Thymus (tissue), 11 donors: ENCODE measurements at regions not wholly inside any gene's neighbourhood (a gene's known extent, or its start where the extent isn't known, plus 50 kb on each side); places are given as distances from the start of the nearest gene placed in this dataset.

Experiments used
- DNase-seq, 9 donors: peaks; one replicate each; pipeline ENCODE4 v3.0.0-alpha.2; 2013; ENCODE audit warnings: low spot score in 9 of 9, low read depth in 6 of 9, missing footprints in 1 of 9
- H3K27ac ChIP-seq, 2 donors: one replicate each; pipeline ENCODE4 v1.5.1; 2013; ENCODE audit warnings: control low read depth in 1 of 2, low read depth in 1 of 2, low read length in 1 of 2, mild to moderate bottlenecking in 1 of 2, moderate library complexity in 1 of 2
- H3K27me3 ChIP-seq, 2 donors: one replicate each; pipeline ENCODE4 v1.5.1; 2013; ENCODE audit warnings: low read length in 1 of 2; ENCODE audit not compliant: control insufficient read depth in 2 of 2, insufficient read depth in 1 of 2
- H3K36me3 ChIP-seq, 2 donors: one replicate each; pipeline ENCODE4 v1.5.1; 2013; ENCODE audit warnings: low read length in 1 of 2, mild to moderate bottlenecking in 1 of 2, moderate library complexity in 1 of 2; ENCODE audit not compliant: control insufficient read depth in 2 of 2, insufficient read depth in 2 of 2
- H3K4me1 ChIP-seq, 2 donors: one replicate each; pipeline ENCODE4 v1.5.1; 2013; ENCODE audit warnings: low read length in 2 of 2; ENCODE audit not compliant: control insufficient read depth in 2 of 2, insufficient read depth in 2 of 2
- H3K4me3 ChIP-seq, 2 donors: one replicate each; pipeline ENCODE4 v1.5.1; 2013; ENCODE audit warnings: low read length in 2 of 2, control low read depth in 1 of 2, mild to moderate bottlenecking in 1 of 2
- H3K9me3 ChIP-seq, 2 donors: one replicate each; pipeline ENCODE4 v1.5.1; 2013; ENCODE audit warnings: low read length in 1 of 2, mild to moderate bottlenecking in 1 of 2; ENCODE audit not compliant: control insufficient read depth in 2 of 2, insufficient read depth in 1 of 2
- WGBS: extraction: QIAGEN DNeasy Blood & Tissue Kit; methylation state at CpG from one replicate; pipeline ENCODE4 v1.1.7; 2013; 5-methylcytosine and 5-hydroxymethylcytosine counted together
- donor health status: healthy.

DNA sequence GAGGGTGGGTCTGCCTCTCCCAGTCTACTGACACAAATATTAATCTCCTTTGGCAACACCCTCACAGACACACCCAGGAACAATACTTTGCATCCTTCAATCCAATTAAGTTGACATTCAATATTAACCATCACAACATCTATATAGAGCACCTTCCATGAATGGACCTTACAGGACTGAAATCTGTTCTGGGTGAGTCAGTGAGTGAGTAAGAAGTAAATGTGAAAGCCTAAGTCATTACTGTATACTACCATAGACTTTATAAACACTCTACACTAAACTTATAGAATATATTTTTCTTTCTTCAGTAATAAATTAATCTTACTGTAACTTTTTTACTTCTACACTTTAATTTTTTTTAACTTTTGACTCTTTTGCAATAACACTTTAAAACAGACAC is 993.8 kb upstream of the MAP3K7 start:
- H3K36me3 ChIP-seq, result no peaks in the 10 kb centered on the region
- H3K27ac ChIP-seq, result no peak overlapping the region
- no peaks in the 10 kb centered on the region for H3K27me3 ChIP-seq
- no peak overlapping the region for H3K4me3 ChIP-seq
- DNase-seq, result no peak
- H3K4me1 ChIP-seq, result no peaks in the 10 kb centered on the region
- no peaks in the 10 kb centered on the region for H3K9me3 ChIP-seq

DNA sequence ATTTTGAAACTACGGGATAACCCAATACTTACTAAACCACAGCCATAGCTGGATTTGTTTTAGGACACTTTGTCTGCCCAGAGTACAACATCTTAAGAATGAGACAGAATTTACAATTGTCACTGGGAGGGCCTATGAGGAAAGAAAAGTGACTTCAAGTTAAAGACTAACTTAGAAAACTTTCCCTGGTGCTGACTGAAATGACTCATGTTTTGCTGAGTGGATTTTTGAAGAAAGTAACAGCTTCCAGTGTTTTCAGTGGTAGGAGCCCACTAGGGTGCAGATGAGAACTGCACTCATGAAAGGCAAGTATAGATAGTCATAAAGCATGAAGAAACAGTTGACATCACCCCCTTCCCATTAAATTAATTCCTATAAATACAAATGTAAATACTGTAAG is 988.2 kb upstream of the MAP3K7 start:
- Histone ChIP-seq H3K9me3 (no peaks in the 10 kb centered on the region), H3K27ac (no peak overlapping the region), H3K27me3 (no peaks in the 10 kb centered on the region), H3K4me1 (no peaks in the 10 kb centered on the region), H3K4me3 (no peak overlapping the region), H3K36me3 (no peaks in the 10 kb centered on the region)
- WGBS, result 98% methylated on average over 1 of the region's 1 CpG
- no peak for DNase-seq

DNA sequence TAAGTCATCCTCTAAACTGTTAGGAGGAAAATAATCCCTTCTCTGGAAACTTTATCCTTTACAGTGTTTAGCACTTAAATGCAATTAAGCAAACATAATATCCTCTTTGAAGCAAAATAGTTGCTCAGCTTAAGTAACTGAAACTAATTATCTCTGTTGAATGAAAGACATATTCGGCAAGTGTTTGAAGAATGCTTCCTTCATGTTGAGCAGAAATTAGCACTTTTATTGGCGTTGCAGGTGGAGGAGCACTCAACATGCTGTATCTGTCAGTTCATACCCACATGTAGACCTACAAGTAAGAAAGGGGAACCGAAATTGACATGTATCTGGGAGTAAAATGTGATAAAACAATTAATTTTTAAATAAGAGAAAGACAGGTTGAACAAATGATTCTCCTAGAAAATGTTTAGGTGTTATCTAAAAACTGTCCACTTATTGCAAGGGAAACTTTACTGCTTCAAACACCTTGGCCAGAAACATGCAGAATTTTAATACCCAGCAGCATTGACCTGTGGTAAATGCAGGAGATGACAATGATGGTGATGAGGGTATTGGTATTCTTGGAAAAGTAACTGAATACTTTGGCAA is 987.0 kb upstream of the MAP3K7 start:
- no peaks in the 10 kb centered on the region for H3K4me1 ChIP-seq
- no peak overlapping the region for H3K27ac ChIP-seq
- WGBS, result 85% methylated on average over 3 of the region's 3 CpGs
- no peaks in the 10 kb centered on the region for H3K9me3 ChIP-seq
- H3K4me3 ChIP-seq, result no peak overlapping the region
- H3K36me3 ChIP-seq, result no peaks in the 10 kb centered on the region
- no peaks in the 10 kb centered on the region for H3K27me3 ChIP-seq
- no peak for DNase-seq

DNA sequence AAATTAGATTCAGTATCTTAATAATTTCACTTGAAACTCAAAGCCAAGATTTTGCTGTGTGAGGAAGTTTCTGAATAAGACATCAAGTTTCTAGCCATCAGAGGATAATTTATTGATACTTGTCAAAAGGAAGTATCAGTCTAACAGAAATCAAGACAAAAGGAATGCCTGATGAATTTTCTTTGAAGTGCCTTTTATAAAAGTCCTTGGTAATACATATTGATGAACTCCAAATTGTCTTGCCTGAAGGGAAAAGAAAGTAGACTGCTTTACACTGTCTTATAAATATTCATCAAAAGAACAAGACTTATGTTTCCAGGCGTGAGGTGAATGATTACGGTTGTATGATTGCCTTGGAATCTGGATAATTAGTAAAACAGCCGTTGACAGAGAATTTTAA is 986.0 kb upstream of the MAP3K7 start:
- no peak for DNase-seq
- H3K36me3 ChIP-seq, result no peaks in the 10 kb centered on the region
- H3K4me3 ChIP-seq, result no peak overlapping the region
- 96% methylated on average over 3 of the region's 3 CpGs for WGBS
- H3K9me3 ChIP-seq, result no peaks in the 10 kb centered on the region
- H3K27me3 ChIP-seq, result no peaks in the 10 kb centered on the region
- no peak overlapping the region for H3K27ac ChIP-seq
- H3K4me1 ChIP-seq, result no peaks in the 10 kb centered on the region

DNA sequence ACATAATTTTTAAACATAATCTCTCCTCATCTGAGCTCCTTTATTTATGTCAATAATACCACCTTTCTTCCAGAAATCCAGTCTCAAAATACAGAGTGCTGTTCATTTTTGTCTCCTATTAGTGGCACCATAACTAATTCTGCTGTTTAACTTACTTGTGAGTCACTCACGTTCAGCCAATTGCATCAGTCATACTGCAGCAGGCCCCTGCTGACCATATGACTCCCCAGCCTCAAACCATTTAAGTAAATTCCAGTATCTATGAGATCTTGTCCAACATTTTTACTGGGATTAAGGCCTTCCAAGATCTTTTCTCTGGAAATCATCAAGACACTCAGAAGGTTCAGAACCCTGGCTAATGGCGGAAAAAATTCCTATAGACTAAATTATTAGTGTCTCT is 982.2 kb upstream of the MAP3K7 start:
- H3K27me3 ChIP-seq, result no peaks in the 10 kb centered on the region
- H3K4me1 ChIP-seq, result no peaks in the 10 kb centered on the region
- H3K9me3 ChIP-seq, result no peaks in the 10 kb centered on the region
- H3K4me3 ChIP-seq, result no peak overlapping the region
- no peak overlapping the region for H3K27ac ChIP-seq
- WGBS, result 90% methylated on average over 2 of the region's 2 CpGs
- DNase-seq, result no peak
- H3K36me3 ChIP-seq, result no peaks in the 10 kb centered on the region

DNA sequence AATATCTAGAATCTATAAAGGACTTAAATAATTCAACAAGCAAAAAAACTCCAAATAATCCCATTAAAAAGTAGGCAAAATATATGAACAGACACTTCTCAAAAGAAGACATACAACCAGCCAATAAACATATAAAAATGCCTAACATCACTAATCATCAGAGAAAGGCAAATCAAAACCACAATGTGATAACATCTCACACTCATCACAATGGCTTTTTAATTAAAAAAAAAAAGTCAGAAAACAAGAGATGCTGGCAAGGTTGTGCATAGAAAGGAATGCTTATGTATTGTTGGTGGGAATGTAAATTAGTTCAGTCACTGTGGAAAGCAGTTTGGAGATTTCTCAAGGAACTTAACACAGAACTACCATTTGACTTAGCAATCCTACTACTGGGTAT is 979.6 kb upstream of the MAP3K7 start:
- no peak for DNase-seq
- no peaks in the 10 kb centered on the region for H3K4me1 ChIP-seq
- H3K4me3 ChIP-seq, result no peak overlapping the region

DNA sequence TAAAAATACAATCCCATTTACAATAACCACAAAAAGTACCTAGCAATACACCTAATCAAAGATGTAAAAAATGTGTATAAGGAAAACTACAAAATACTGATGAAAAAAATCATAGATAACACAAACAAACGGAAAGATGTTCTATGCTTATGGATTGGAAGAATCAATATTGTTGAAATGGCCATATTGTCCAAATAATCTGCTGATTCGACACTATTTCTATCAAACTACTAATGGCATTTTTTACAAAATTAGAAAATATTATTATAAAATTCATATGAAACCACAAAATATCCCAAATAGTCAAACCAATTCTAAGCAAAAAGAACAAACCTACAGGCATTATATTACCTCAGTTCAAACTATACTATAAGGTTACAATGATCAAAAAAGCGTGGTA is 978.3 kb upstream of the MAP3K7 start:
- H3K27ac ChIP-seq, result no peak overlapping the region
- no peaks in the 10 kb centered on the region for H3K36me3 ChIP-seq
- H3K4me1 ChIP-seq, result no peaks in the 10 kb centered on the region
- H3K9me3 ChIP-seq, result peaks cover 0 to 2% of the 10 kb centered on the region in 2 donors
- no peak for DNase-seq
- 86% methylated on average over 3 of the region's 3 CpGs for WGBS
- no peak overlapping the region for H3K4me3 ChIP-seq
- H3K27me3 ChIP-seq, result no peaks in the 10 kb centered on the region

More for the DNA sequence above, 979.6 kb upstream of the MAP3K7 start:
- H3K9me3 ChIP-seq, result no peaks in the 10 kb centered on the region
- no peaks in the 10 kb centered on the region for H3K36me3 ChIP-seq
- no peaks in the 10 kb centered on the region for H3K27me3 ChIP-seq
- H3K27ac ChIP-seq, result no peak overlapping the region

DNA sequence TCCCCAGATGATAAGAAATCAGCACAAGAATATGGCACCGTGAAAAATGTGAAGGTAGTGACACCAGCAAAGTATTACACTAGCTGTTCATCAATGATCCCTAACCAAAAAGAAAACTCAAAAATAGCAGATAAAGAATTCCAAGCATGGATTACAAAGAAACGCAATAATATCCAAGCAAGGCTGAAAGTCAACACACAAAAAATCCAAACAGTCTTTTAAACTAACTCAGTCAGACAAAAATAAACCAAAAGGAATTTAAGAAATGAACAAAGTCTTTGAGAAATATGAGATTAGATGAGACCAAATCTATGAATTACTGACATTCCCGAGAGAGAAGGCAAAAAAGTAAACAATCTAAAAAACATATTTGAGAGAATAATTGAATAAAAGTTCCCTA is 976.1 kb upstream of the MAP3K7 start:
- H3K27me3 ChIP-seq, result no peaks in the 10 kb centered on the region
- DNase-seq, result no peak
- H3K4me1 ChIP-seq, result no peaks in the 10 kb centered on the region
- H3K36me3 ChIP-seq, result no peaks in the 10 kb centered on the region
- 96% methylated on average over 3 of the region's 3 CpGs for WGBS
- H3K9me3 ChIP-seq, result peaks cover 0 to 5% of the 10 kb centered on the region in 2 donors
- no peak overlapping the region for H3K4me3 ChIP-seq
- no peak overlapping the region for H3K27ac ChIP-seq

DNA sequence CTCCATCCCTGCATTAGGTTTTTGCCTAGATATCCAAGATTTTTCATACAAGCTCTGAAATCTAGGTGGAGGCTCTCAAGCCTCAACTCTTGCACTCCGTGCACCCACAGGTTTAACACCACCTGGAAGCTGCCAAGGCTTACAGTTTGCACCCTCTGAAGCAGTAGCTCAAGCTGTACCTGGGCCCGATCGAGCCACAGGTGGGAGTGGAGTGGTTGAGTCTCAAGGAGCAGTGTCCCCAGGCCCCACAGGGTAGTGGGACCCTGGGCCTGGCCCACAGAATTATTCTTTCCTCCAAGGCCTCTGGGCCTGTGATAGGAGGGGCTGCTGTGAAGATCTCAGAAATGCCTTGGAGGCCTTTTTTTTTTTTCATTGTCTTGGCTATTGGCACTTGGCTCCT is 973.5 kb upstream of the MAP3K7 start:
- Histone ChIP-seq H3K27ac (no peak overlapping the region), H3K9me3 (peaks cover 0 to 5% of the 10 kb centered on the region in 2 donors), H3K36me3 (no peaks in the 10 kb centered on the region), H3K4me3 (no peak overlapping the region), H3K27me3 (no peaks in the 10 kb centered on the region), H3K4me1 (no peaks in the 10 kb centered on the region)
- WGBS, result 89% methylated on average over 3 of the region's 3 CpGs
- DNase-seq, result no peak

DNA sequence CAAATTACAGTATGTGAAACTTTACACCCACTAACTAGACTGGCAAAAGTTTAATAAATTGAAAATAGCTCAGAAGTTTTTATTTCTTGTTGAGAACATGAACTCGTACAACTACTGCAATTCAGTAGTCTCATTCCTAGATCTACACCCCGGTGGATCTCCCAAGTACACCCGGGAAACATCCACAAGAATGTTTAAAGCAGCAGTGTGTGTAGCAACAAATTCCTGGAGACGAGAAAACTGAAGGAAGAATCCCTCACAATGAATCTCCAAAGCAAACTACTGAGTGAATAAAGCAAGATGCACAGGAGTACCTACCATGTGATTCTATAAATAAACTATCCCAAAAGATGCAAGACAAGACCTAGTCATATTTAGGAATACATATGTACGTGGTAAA is 954.0 kb upstream of the MAP3K7 start:
- no peaks in the 10 kb centered on the region for H3K27me3 ChIP-seq
- no peaks in the 10 kb centered on the region for H3K36me3 ChIP-seq
- no peaks in the 10 kb centered on the region for H3K9me3 ChIP-seq
- no peak overlapping the region for H3K4me3 ChIP-seq
- WGBS, result 82% methylated on average over 5 of the region's 5 CpGs
- no peak for DNase-seq
- H3K4me1 ChIP-seq, result no peaks in the 10 kb centered on the region
- H3K27ac ChIP-seq, result no peak overlapping the region
